ENCODE measurements at regions not wholly inside any gene's neighbourhood (a gene's known extent, or its start where the extent isn't known, plus 50 kb on each side); places are given as distances from the start of the nearest gene placed in this dataset.

DNA sequence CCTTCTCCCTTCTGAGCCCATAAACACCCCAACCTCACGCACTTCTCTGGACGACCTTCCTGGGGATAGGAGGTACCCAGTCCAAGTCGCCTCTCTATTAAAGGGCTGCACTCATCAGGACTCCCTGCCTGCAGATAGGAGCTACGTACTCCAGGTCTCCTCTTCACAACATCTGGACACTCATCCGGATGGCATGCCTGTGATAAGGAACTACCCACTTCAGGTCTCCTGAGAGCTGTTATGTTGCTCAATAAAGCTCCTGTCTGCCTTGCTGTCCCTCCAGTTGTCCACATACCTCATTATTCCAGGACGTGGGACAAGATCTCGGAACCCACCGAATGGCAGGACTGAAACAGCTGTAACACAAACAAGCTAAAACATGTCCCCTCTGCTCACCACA is 548.0 kb downstream of the TBC1D32 start:
- no peak for DNase-seq (ENCODE audit: low read depth)
- no peak overlapping the region for H3K4me3 ChIP-seq (ENCODE audit: low read depth, low read length)
- TF ChIP-seq, protein P1, sequence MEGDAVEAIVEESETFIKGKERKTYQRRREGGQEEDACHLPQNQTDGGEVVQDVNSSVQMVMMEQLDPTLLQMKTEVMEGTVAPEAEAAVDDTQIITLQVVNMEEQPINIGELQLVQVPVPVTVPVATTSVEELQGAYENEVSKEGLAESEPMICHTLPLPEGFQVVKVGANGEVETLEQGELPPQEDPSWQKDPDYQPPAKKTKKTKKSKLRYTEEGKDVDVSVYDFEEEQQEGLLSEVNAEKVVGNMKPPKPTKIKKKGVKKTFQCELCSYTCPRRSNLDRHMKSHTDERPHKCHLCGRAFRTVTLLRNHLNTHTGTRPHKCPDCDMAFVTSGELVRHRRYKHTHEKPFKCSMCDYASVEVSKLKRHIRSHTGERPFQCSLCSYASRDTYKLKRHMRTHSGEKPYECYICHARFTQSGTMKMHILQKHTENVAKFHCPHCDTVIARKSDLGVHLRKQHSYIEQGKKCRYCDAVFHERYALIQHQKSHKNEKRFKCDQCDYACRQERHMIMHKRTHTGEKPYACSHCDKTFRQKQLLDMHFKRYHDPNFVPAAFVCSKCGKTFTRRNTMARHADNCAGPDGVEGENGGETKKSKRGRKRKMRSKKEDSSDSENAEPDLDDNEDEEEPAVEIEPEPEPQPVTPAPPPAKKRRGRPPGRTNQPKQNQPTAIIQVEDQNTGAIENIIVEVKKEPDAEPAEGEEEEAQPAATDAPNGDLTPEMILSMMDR (IDR thresholded peaks at IDR 0.05; ENCODE audit: insufficient read depth, low read depth, low read length) = no peak

DNA sequence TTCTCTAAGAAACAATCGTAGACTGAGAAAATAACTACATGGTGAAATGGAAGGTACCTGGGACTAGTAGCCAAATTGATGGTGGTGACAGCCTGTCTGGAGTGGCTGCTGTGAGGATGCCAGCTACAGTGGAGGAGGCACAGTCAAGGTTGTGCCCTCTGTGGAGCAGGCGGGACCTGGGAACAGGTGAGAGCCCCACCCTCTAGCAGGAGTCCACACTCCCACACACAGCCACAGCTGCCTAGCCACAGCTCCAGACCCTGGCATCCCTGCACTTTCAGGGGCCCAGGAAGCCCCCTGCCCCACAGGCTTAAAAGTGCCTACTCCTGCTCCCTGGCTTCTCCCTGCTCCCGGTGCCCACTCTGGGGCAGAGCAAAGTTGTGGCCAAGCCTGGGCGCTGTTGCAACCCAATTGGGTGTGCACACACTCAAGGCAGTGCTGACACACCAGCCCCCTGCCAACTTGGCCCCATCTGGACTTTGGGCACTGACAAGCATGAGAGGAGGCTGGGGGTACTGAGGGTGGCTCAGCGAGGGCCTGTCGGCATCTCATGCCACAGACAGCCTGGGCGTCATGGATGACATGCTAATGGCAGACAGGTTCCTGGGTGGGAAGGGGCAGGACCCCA is 548.7 kb downstream of the TBC1D32 start:
- TF ChIP-seq, protein P1 (IDR thresholded peaks at IDR 0.05; ENCODE audit: insufficient read depth, low read depth, low read length) = no peak

DNA sequence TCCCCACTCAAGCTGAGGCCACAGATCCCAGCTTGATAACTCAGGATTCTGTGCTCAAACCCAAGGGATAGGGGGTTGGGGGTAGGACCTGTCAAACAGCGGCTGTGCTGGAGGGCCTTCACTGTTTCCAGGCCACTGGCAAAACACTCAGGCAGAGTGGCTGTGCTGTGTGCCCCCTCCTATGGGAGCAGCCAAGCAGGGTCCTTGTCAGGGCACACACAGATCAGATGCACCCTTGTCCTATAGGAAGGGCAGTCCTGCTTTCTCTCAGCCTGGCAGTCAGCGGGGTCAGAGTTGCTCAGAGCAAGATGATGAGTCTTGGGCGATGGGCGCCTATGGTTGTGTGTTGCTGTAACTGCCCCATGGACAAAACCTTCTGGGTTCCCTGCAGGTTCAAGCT is 554.8 kb downstream of the TBC1D32 start:
- DNase-seq (ENCODE audit: low read depth) = no peak
- H3K4me3 ChIP-seq (ENCODE audit: low read depth, low read length) = no peak overlapping the region
- TF ChIP-seq, protein P1 (IDR thresholded peaks at IDR 0.05; ENCODE audit: insufficient read depth, low read depth, low read length) = no peak

More for the DNA sequence above, 548.7 kb downstream of the TBC1D32 start:
- no peak for DNase-seq (ENCODE audit: low read depth)
- no peak overlapping the region for H3K4me3 ChIP-seq (ENCODE audit: low read depth, low read length)

DNA sequence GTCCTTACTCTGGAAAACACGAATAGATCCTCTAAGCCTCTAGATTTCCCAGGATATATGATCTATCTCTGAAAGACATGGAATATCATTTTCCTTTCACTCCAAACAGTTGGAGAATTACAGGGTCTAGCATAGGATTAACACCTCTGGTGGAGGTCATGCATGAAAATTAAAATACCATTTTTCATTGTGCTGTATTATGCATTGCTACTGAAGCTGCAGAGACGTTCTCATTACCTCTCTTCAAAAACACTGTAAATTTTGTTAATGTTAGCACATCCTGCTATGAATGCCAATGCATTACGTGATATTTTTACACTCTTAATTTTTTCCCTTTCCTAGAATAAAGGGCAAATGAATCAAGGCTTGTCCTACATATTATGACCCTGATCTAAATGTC is 558.6 kb downstream of the TBC1D32 start:
- TF ChIP-seq, protein P1 (IDR thresholded peaks at IDR 0.05; ENCODE audit: insufficient read depth, low read depth, low read length) = no peak
- DNase-seq (ENCODE audit: low read depth) = no peak
- no peak overlapping the region for H3K4me3 ChIP-seq (ENCODE audit: low read depth, low read length)

DNA sequence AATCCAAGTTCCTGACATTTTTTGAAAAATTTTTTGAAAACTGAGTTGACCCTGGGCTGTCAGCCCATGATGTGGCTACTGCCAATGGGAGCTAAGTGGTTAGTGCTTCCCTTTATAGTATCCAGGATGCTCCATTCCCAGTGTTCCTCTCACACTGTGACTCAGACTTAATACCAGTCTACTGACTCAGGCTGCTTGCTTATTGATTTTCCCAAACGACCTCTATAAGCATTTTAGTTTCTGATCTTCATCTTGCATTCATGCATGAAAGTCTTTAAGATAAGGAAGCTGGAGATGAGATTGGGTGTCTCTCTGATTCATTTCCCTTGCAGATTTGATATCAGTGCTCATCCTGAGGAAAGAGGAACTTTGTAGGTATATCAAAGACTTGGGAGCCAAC is 560.0 kb downstream of the TBC1D32 start:
- TF ChIP-seq, protein P1 (IDR thresholded peaks at IDR 0.05; ENCODE audit: insufficient read depth, low read depth, low read length) = no peak
- no peak overlapping the region for H3K4me3 ChIP-seq (ENCODE audit: low read depth, low read length)
- no peak for DNase-seq (ENCODE audit: low read depth)

DNA sequence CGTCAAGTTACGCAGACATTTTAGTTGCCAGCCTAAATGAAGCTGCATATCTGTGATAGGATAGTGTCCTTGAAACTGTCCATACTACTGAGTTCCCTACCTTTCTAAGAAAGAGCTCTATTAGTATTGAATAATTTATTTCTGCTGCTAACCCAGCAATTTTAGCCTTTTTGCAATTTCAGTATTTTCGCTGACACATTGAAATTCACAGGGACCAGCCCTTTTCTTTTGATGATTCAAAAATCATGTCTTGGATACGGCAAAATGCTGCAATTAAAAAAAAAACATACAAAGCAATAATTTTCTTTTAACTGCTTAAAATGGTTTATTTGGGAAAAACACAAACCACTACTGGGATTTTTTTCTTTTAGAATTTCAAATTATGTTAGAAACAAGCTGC is 563.3 kb downstream of the TBC1D32 start:
- no peak for DNase-seq (ENCODE audit: low read depth)
- no peak overlapping the region for H3K4me3 ChIP-seq (ENCODE audit: low read depth, low read length)
- TF ChIP-seq, protein P1 (IDR thresholded peaks at IDR 0.05; ENCODE audit: insufficient read depth, low read depth, low read length) = no peak

DNA sequence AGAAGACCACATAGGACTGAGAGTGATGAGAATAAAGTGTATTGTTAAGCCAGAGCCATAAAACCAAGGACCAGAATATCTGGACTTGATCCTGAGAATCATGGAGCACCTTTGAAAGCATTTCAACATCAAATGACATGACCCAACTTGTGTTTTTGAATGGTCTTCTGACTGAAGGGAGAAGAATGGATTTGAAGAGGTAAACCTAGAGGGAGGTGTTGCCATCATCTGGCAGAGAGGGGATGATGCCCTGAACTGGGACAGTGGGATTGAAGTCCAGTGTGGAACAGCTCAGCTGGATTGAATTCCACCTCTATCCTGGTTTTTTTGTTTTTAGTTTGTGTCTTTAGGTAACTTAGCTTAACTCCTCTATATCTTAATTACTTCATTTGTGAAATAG is 570.0 kb downstream of the TBC1D32 start:
- H3K4me3 ChIP-seq (ENCODE audit: low read depth, low read length) = no peak overlapping the region
- no peak for DNase-seq (ENCODE audit: low read depth)
- TF ChIP-seq, protein P1 (IDR thresholded peaks at IDR 0.05; ENCODE audit: insufficient read depth, low read depth, low read length) = no peak
